SK-N-MC (cell line): ENCODE measurements at regions not wholly inside any gene's neighbourhood (a gene's known extent, or its start where the extent isn't known, plus 50 kb on each side); places are given as distances from the start of the nearest gene placed in this dataset.

Experiments
- EZH2 ChIP-seq: fragments of 200-600 bp; sonication (generic); IDR thresholded peaks from one replicate; pipeline ENCODE4 v1.6.1; 2017; ENCODE audit warnings: antibody characterized with exemption
- FOXP2 ChIP-seq: optimal IDR thresholded peaks from 2 replicates; pipeline ENCODE3; 2011; ENCODE audit warnings: mild to moderate bottlenecking, moderate library complexity; ENCODE audit not compliant: insufficient read depth; ENCODE audit errors: extremely low read length, control extremely low read depth
- POLR2AphosphoS5 ChIP-seq: IDR thresholded peaks from 2 replicates; pipeline ENCODE4 v1.6.1; 2012; ENCODE audit warnings: mild to moderate bottlenecking, low read depth, low read length, borderline replicate concordance

GRCh38 chr3:74532446-74532845 is 82.0 kb downstream of the CNTN3 start:
- TF ChIP-seq POLR2AphosphoS5: no peak
- no peak for TF ChIP-seq EZH2
- no peak for TF ChIP-seq FOXP2
